ENCODE measurements at regions not wholly inside any gene's neighbourhood (a gene's known extent, or its start where the extent isn't known, plus 50 kb on each side); places are given as distances from the start of the nearest gene placed in this dataset.

DNA sequence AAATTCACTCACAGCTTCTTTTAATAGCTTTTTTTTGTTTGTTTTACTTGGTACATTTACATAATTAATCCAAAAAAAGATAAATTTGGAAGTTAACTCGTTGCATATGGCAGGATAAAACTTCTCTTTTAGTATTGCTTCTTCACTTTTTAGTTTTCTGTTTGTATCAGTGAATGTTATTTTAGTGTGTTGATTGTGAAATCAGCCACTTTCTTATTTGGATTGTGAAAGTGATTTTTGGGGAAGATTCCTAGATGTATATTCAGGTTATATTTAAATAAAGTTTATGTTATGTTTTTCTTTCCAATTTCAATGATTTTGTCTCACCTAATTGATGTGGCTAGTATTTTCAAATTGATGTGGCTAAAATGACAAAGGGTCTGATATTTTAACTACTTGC is 693.9 kb upstream of the MGAT4C start:
- TF ChIP-seq, protein P1, sequence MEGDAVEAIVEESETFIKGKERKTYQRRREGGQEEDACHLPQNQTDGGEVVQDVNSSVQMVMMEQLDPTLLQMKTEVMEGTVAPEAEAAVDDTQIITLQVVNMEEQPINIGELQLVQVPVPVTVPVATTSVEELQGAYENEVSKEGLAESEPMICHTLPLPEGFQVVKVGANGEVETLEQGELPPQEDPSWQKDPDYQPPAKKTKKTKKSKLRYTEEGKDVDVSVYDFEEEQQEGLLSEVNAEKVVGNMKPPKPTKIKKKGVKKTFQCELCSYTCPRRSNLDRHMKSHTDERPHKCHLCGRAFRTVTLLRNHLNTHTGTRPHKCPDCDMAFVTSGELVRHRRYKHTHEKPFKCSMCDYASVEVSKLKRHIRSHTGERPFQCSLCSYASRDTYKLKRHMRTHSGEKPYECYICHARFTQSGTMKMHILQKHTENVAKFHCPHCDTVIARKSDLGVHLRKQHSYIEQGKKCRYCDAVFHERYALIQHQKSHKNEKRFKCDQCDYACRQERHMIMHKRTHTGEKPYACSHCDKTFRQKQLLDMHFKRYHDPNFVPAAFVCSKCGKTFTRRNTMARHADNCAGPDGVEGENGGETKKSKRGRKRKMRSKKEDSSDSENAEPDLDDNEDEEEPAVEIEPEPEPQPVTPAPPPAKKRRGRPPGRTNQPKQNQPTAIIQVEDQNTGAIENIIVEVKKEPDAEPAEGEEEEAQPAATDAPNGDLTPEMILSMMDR (tag by site-specific recombination; IDR thresholded peaks at IDR 0.05), result no peak
- TF ChIP-seq, protein P2, sequence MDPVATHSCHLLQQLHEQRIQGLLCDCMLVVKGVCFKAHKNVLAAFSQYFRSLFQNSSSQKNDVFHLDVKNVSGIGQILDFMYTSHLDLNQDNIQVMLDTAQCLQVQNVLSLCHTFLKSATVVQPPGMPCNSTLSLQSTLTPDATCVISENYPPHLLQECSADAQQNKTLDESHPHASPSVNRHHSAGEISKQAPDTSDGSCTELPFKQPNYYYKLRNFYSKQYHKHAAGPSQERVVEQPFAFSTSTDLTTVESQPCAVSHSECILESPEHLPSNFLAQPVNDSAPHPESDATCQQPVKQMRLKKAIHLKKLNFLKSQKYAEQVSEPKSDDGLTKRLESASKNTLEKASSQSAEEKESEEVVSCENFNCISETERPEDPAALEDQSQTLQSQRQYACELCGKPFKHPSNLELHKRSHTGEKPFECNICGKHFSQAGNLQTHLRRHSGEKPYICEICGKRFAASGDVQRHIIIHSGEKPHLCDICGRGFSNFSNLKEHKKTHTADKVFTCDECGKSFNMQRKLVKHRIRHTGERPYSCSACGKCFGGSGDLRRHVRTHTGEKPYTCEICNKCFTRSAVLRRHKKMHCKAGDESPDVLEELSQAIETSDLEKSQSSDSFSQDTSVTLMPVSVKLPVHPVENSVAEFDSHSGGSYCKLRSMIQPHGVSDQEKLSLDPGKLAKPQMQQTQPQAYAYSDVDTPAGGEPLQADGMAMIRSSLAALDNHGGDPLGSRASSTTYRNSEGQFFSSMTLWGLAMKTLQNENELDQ (tag by site-specific recombination; IDR thresholded peaks at IDR 0.05; ENCODE audit: low read depth), result no peak
- TF ChIP-seq, protein P3, sequence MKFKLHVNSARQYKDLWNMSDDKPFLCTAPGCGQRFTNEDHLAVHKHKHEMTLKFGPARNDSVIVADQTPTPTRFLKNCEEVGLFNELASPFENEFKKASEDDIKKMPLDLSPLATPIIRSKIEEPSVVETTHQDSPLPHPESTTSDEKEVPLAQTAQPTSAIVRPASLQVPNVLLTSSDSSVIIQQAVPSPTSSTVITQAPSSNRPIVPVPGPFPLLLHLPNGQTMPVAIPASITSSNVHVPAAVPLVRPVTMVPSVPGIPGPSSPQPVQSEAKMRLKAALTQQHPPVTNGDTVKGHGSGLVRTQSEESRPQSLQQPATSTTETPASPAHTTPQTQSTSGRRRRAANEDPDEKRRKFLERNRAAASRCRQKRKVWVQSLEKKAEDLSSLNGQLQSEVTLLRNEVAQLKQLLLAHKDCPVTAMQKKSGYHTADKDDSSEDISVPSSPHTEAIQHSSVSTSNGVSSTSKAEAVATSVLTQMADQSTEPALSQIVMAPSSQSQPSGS (tag by site-specific recombination; IDR thresholded peaks at IDR 0.05; ENCODE audit: low read depth), result no peak
- TF ChIP-seq TCF7L2 (IDR thresholded peaks at IDR 0.05; ENCODE audit: borderline replicate concordance, low read depth, low read length), result no peak
- TF ChIP-seq ZNF426 (tag by site-specific recombination; IDR thresholded peaks at IDR 0.05), result no peak
